GM10266 (cell line): ENCODE measurements at regions not wholly inside any gene's neighbourhood (a gene's known extent, or its start where the extent isn't known, plus 50 kb on each side); places are given as distances from the start of the nearest gene placed in this dataset.
"Not testable (repeated sequence)": the region's sequence is repeated elsewhere in the genome, so short reads cannot be mapped to it uniquely, and the experiment has no call there.

Experiments used
- DNase-seq: peaks from one replicate; pipeline ENCODE4 v3.0.0; 2012; ENCODE audit errors: extremely low spot score
- TF ChIP-seq, protein P1 (sequence below): IDR thresholded peaks from 2 replicates; pipeline ENCODE4 v1.5.1; 2012; ENCODE audit warnings: mild to moderate bottlenecking, low read depth; ENCODE audit not compliant: control insufficient read depth, insufficient read depth; ENCODE audit errors: missing control alignments

DNA sequence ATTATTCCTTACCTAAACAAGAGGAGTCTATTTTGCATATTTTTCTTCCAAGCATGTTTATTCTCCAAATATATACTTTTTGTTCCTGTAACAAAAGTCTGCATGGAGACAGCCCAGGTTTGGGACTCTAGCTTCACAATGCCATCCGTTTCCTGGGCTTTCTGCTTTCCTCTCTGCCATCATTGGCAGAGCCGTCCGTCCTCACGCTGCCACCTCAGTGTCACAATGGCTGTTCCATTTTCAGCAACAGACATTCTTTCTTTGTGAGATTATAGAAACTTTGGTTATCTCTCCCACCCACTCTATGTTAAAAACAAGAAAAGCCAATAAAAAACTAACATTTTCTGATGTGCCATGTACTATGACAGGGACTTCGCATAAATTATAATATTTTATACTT, 825.2 kb downstream of the REEP3 start:
- no peak for DNase-seq
- TF ChIP-seq, protein P1, sequence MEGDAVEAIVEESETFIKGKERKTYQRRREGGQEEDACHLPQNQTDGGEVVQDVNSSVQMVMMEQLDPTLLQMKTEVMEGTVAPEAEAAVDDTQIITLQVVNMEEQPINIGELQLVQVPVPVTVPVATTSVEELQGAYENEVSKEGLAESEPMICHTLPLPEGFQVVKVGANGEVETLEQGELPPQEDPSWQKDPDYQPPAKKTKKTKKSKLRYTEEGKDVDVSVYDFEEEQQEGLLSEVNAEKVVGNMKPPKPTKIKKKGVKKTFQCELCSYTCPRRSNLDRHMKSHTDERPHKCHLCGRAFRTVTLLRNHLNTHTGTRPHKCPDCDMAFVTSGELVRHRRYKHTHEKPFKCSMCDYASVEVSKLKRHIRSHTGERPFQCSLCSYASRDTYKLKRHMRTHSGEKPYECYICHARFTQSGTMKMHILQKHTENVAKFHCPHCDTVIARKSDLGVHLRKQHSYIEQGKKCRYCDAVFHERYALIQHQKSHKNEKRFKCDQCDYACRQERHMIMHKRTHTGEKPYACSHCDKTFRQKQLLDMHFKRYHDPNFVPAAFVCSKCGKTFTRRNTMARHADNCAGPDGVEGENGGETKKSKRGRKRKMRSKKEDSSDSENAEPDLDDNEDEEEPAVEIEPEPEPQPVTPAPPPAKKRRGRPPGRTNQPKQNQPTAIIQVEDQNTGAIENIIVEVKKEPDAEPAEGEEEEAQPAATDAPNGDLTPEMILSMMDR = no peak

DNA sequence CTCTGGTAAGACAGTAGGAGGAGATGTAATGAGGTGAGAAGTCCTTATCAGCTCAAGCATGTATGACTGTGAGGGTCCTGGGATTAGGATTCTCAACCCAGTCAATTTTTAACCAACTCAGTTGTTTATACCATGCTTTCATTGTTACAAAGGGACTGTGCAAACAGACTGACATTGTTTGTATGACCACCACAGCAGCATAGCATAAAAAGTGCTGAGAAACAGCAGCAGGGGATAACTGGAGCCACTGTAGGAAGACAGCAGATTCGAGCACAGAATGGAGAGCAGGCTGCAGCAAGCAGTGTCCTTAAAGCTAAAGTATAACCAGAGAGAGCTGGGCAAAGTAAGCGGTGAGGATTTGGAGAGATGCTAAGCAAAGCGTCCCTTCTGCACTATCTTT, 829.5 kb downstream of the REEP3 start:
- TF ChIP-seq, protein P1 = no peak
- no peak for DNase-seq

DNA sequence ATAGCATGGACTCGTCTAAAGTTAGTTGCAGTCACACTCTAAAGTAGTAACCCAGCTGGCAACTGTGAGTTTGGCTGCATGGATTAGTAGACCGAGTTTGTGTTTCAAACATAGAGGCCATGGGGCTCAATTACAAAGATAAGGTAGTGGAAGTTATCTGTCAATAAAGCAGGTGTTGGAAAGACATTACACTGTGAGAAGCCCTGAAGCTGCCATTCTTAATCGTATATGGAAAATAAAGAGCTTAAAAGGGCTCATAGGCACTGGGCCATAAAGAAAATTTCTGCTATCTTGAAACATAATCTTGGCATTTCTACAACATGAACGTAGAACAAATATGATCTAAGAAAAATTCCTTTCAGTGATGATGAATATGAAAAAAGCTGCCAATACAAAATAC, 837.7 kb downstream of the REEP3 start:
- DNase-seq = no peak
- TF ChIP-seq, protein P1 = no peak

DNA sequence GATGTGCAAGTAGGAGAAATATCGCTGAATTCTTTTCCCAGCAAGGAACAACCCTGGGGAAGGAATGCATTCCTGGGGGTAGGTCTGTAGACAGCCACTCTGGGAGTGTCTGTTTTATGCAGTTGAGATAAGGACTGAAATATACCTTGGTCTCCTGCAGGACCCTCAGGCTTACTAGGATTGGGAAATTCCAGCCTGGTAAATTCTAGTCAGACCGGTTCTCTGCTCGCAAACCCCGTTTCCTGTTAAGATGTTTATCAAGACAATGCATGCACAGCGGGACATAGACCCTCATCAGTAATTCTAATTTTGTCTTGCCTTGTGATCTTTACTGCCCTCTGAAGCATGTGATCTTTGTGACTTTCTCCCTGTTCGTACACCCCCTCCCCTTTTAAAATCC, 839.0 kb downstream of the REEP3 start:
- DNase-seq = not testable (repeated sequence)

DNA sequence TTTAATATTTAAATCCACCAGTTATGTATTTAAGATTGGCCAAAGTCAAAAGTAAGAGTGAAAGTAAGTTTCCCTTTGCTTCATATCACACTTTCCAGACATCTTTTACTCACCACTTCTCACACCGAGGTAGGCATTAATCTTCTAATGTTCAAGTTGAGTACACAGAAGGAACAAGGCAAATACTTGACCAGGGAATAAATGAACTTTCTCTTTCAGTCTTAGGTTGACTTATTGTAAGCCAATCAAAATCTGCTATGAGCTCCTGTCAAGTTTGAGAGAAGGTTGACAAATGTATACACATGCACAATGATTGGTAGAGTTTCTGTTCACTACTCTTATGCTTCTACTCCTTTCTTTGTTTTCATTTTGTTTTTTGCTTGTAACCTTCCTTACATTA, 842.5 kb downstream of the REEP3 start:
- DNase-seq = no peak
- TF ChIP-seq, protein P1 = no peak

DNA sequence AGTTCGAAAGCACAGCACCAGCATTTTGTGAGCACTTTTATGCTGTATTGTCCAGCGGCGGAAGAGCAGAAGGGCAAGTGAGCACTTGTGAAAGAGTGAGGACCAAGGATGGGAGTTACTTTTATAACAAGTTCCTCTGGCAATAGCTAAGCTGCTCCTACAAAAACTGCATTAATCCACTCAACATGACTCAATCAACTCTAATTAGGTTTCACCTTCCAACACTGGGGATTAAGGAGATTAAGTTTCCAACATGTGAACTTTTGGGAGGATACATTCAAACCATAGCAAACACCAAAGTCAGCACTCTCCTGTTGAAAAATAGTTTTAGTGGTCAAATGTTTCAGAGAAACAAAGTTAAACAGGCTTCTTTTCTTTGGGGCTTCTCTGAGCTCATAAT, 844.5 kb downstream of the REEP3 start:
- TF ChIP-seq, protein P1 = no peak
- no peak for DNase-seq

DNA sequence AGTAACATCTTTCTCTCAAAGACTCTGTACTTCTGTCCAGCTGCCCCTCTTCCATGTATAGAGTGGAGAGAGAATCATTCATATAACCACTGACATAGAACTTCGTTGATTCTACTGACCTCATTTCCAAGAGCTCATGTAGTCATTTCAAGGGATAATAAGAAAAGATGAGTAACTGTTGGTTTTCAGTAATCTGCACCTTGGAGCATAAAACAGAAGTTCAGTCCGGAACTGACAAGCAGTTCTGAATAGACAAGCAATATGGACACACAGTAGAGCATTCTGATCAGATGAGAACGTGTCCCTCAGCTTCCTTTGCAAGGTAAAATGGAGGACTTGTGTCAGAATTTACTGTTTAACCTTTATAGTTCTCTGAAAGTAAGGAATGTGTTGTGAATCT, 847.1 kb downstream of the REEP3 start:
- TF ChIP-seq, protein P1 = no peak
- DNase-seq = no peak
